Muscle layer of duodenum (tissue), 2 donors: ENCODE measurements at regions not wholly inside any gene's neighbourhood (a gene's known extent, or its start where the extent isn't known, plus 50 kb on each side); places are given as distances from the start of the nearest gene placed in this dataset.

Experiments used
- H3K27ac ChIP-seq: one replicate; pipeline ENCODE4 v1.7.0; 2013; ENCODE audit warnings: mild to moderate bottlenecking, low read length
- H3K27me3 ChIP-seq: one replicate; pipeline ENCODE4 v1.7.0; 2013; ENCODE audit warnings: low read depth, mild to moderate bottlenecking, control low read depth, low read length
- H3K36me3 ChIP-seq, 2 donors: one replicate each; pipeline ENCODE4 v1.7.0; 2013; ENCODE audit warnings: low read length in 2 of 2, control low read depth in 1 of 2, mild to moderate bottlenecking in 1 of 2; ENCODE audit not compliant: insufficient read depth in 2 of 2, control insufficient read depth in 1 of 2
- H3K4me1 ChIP-seq, 2 donors: one replicate each; pipeline ENCODE4 v1.7.0; 2013; ENCODE audit warnings: low read length in 2 of 2, mild to moderate bottlenecking in 2 of 2, control low read depth in 1 of 2, moderate library complexity in 1 of 2; ENCODE audit not compliant: insufficient read depth in 2 of 2, control insufficient read depth in 1 of 2
- H3K4me3 ChIP-seq, 2 donors: one replicate each; pipeline ENCODE4 v1.7.0; 2013; ENCODE audit warnings: low read length in 2 of 2, low read depth in 1 of 2, mild to moderate bottlenecking in 1 of 2
- H3K9me3 ChIP-seq, 2 donors: one replicate each; pipeline ENCODE4 v1.7.0; 2013; ENCODE audit warnings: low read length in 2 of 2, control low read depth in 1 of 2, mild to moderate bottlenecking in 1 of 2; ENCODE audit not compliant: control insufficient read depth in 1 of 2
- donor health status: healthy.

GRCh38 chr10:131766096-131766495 lies 134.7 kb upstream of the PPP2R2D start:
- Histone ChIP-seq H3K27me3 (no peaks in the 10 kb centered on the region), H3K27ac (no peak overlapping the region), H3K4me3 (no peak overlapping the region), H3K36me3 (no peaks in the 10 kb centered on the region), H3K4me1 (no peaks in the 10 kb centered on the region), H3K9me3 (no peaks in the 10 kb centered on the region)

DNA sequence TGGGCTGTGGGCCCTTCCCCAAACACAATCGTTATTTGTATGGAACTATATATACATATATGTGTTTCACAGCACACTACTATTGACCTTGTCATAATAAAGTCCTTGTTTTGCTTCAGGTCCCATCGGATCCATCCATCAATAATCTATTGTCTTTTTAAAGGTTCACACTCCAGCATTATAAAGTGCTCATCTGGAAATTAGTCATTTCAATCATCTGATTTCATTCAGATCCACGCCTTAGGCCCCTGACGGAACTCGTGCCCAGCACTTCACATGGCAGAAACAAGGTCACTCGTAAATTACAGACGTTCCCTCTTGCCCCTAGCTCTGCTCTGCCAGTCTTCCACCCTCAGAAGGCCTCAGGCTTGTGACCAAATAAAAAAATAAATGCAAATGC lies 133.1 kb upstream of the PPP2R2D start:
- Histone ChIP-seq H3K4me3 (no peak overlapping the region), H3K9me3 (no peaks in the 10 kb centered on the region), H3K36me3 (no peaks in the 10 kb centered on the region), H3K27ac (no peak overlapping the region), H3K4me1 (peaks cover 0 to 3% of the 10 kb centered on the region in 2 donors), H3K27me3 (no peaks in the 10 kb centered on the region)

DNA sequence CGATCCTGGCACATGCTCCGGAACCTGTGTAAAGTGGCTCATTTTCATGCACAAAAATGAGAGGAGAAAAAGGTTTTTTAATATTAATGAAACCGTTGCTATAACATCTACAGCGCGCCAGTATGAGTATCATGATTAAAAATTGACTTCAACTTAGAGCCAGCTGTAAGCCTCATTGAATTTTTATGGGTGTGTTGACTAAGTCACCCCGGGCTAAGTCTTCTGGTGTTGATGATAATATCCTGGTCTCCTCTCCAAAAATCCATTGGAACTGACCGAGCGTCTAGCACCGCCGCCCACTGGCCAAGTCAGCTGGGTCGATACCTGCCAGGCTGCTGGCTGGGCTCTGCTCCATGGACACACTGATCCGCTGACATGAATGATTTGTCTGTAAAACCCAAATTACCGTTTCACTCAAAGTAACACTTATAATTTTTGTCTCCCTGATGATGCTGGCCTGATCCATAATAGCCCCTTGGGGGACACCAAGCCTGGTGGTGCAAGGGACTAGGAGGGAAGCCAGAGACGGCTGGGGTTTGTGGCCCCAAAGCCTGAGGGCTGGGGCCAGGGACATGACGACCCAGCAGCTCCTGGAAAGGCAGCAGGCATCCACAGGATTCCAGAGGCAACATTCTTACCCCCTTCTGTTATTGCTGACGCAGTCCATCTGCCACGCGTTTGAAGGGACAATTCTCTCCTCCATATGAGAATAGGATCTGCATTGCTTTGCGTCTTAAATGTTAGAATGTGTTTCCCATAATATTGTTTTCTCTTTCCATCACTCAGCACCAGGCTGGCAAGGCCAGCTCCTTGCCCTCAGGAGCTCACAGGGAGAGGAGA lies 131.0 kb upstream of the PPP2R2D start:
- H3K4me3 ChIP-seq, result no peak overlapping the region
- no peaks in the 10 kb centered on the region for H3K36me3 ChIP-seq
- H3K27ac ChIP-seq, result no peak overlapping the region
- peaks cover 0 to 3% of the 10 kb centered on the region in 2 donors for H3K4me1 ChIP-seq
- H3K27me3 ChIP-seq, result peaks cover 5% of the 10 kb centered on the region
- no peaks in the 10 kb centered on the region for H3K9me3 ChIP-seq

GRCh38 chr10:131770946-131771633 lies 129.7 kb upstream of the PPP2R2D start:
- no peak overlapping the region for H3K4me3 ChIP-seq
- H3K27ac ChIP-seq, result no peak overlapping the region
- peaks cover 0 to 3% of the 10 kb centered on the region in 2 donors for H3K4me1 ChIP-seq
- H3K9me3 ChIP-seq, result peaks cover 0 to 10% of the 10 kb centered on the region in 2 donors
- H3K27me3 ChIP-seq, result peaks cover 5% of the 10 kb centered on the region
- H3K36me3 ChIP-seq, result no peaks in the 10 kb centered on the region

DNA sequence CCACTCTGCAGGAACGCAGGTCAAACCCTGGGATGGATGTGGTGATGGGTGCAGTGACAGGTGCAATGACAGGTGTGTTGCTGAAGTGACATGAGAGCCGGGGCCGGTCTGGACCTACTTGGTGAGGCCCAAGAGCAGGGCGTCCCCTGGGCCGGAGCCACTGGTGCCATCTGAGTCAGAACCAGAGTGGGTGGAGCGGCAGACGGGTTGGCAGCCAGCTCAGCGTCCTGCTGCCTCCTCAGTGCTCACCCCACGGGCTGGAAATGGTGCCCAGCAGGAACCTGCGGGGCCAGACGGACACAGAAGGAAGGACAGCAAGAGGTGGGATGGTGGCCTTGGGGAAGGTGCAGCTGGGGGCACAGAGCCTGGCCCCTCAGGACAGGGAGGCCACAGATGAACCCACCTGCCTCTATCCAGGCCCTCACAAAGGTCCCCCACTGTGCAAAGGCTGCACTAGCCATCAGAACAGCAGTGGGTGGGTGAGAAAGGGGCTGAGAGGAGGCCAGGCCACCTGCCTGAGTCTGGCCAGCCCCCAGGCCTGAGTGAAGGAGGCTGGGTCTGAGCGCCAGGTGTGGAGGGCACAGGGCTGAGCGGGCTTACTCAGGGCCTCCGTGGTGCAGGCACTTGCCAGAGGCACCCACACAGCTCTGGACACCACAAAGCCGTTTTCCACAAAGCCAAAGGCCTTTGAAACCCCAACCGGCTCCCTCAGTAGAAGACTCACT lies 129.0 kb upstream of the PPP2R2D start:
- Histone ChIP-seq H3K27me3 (peaks cover 5% of the 10 kb centered on the region), H3K27ac (no peak overlapping the region), H3K4me3 (no peak overlapping the region), H3K36me3 (no peaks in the 10 kb centered on the region), H3K9me3 (peaks cover under 1 to 17% of the 10 kb centered on the region in 2 donors), H3K4me1 (peaks cover 0 to 3% of the 10 kb centered on the region in 2 donors)

GRCh38 chr10:131772441-131772840 lies 128.4 kb upstream of the PPP2R2D start:
- Histone ChIP-seq H3K27ac (no peak overlapping the region), H3K36me3 (no peaks in the 10 kb centered on the region), H3K4me3 (no peak overlapping the region), H3K27me3 (peaks cover 5% of the 10 kb centered on the region), H3K9me3 (peaks cover 6 to 23% of the 10 kb centered on the region in 2 donors), H3K4me1 (peaks cover 0 to 3% of the 10 kb centered on the region in 2 donors)

- H3K4me3 ChIP-seq, result no peak overlapping the region
- H3K4me1 ChIP-seq, result peaks cover 0 to 3% of the 10 kb centered on the region in 2 donors
- H3K36me3 ChIP-seq, result no peaks in the 10 kb centered on the region
- peaks cover 5% of the 10 kb centered on the region for H3K27me3 ChIP-seq
- no peak overlapping the region for H3K27ac ChIP-seq
- H3K9me3 ChIP-seq, result peaks cover 13 to 35% of the 10 kb centered on the region in 2 donors
Measured at GRCh38 chr10:131773370-131774343, 127.2 kb upstream of the PPP2R2D start.

- H3K27me3 ChIP-seq, result peaks cover 5% of the 10 kb centered on the region
- no peak overlapping the region for H3K27ac ChIP-seq
- peaks cover 0 to 3% of the 10 kb centered on the region in 2 donors for H3K4me1 ChIP-seq
- no peaks in the 10 kb centered on the region for H3K36me3 ChIP-seq
- H3K4me3 ChIP-seq, result no peak overlapping the region
- peaks cover 13 to 37% of the 10 kb centered on the region in 2 donors for H3K9me3 ChIP-seq
Measured at GRCh38 chr10:131774681-131775085, 126.1 kb upstream of the PPP2R2D start.

DNA sequence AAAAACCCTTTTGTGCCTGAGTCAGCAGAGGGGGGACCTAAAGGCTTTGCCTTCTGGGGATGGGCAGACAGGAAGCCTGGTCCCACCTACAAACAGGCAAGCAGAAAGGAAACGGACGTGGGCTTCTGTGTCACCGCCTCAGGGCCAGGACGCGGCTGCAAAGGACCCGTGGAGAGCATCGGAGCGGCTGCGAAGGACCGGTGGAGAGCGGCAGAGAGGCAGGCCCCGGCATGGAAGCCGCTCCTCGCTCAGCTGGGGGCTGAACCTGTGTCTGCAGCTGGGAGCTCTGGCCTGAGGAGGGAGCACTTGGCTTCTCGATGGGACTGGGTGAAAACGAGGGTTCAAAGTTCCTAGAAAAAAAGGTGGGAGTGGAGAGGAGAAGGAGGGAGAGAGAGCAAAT lies 125.4 kb upstream of the PPP2R2D start:
- H3K36me3 ChIP-seq, result no peaks in the 10 kb centered on the region
- H3K4me1 ChIP-seq, result peaks cover 0 to 3% of the 10 kb centered on the region in 2 donors
- no peak overlapping the region for H3K4me3 ChIP-seq
- peaks cover 5% of the 10 kb centered on the region for H3K27me3 ChIP-seq
- H3K9me3 ChIP-seq, result peaks cover 13 to 37% of the 10 kb centered on the region in 2 donors
- no peak overlapping the region for H3K27ac ChIP-seq

DNA sequence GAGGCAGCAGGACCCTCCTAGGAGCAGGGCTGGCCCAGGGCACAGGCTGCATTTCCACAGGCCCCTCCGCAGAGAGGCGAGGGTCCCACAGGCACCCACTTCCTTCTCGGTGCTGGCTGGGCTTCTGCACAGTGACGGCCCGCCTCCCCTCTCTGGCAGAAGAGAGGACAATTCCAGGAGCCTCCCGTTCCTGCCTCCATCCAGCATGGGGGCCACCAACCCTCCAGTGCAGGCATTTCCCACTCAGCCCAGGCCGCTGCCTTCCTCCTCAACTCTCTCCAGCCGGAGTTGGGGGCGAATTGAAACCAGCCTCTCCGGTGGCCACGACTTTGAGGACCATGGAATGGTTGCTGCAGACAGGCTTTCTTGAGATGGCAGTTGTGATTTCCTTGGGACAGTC lies 125.0 kb upstream of the PPP2R2D start:
- H3K27me3 ChIP-seq, result peaks cover 5% of the 10 kb centered on the region
- H3K36me3 ChIP-seq, result no peaks in the 10 kb centered on the region
- peaks cover 0 to 3% of the 10 kb centered on the region in 2 donors for H3K4me1 ChIP-seq
- H3K4me3 ChIP-seq, result no peak overlapping the region
- H3K9me3 ChIP-seq, result peaks cover 13 to 37% of the 10 kb centered on the region in 2 donors
- H3K27ac ChIP-seq, result no peak overlapping the region
